ENCODE measurements at regions not wholly inside any gene's neighbourhood (a gene's known extent, or its start where the extent isn't known, plus 50 kb on each side); places are given as distances from the start of the nearest gene placed in this dataset.

GRCh38 chr20:39359981-39360620 is 398.0 kb downstream of the DHX35 start:
- TF ChIP-seq ETS1 (IDR thresholded peaks at IDR 0.05) = no peak
- TF ChIP-seq CTCF (conservative IDR thresholded peaks at IDR 0.05; ENCODE audit: low read depth in 2 of 2) = no peak
- TF ChIP-seq EZH2 (IDR thresholded peaks at IDR 0.05; ENCODE audit: low read depth, unreplicated experiment) = no peak
- no peak for TF ChIP-seq REST (IDR thresholded peaks at IDR 0.05; ENCODE audit: unreplicated experiment)
- TF ChIP-seq EZH2phosphoT487 (IDR thresholded peaks at IDR 0.05; ENCODE audit: unreplicated experiment) = no peak
- TF ChIP-seq STAT1 (IDR thresholded peaks at IDR 0.05; ENCODE audit: unreplicated experiment) = no peak
- TF ChIP-seq POLR2AphosphoS5 (IDR thresholded peaks at IDR 0.05; ENCODE audit: low read depth) = no peak
- TF ChIP-seq CREB1 (CRISPR knock-in tag; IDR thresholded peaks at IDR 0.05; ENCODE audit: low read depth) = no peak
